HEK293 (cell line): ENCODE measurements at regions not wholly inside any gene's neighbourhood (a gene's known extent, or its start where the extent isn't known, plus 50 kb on each side); places are given as distances from the start of the nearest gene placed in this dataset.

Experiments used
- CTCF ChIA-PET: fragments of 350-600 bp; formaldehyde crosslinking; extraction: SDS; loops from one replicate; lab custom pipeline; 2021; ENCODE audit warnings: antibody characterized with exemption; lab: Yijun Ruan, JAX
- POLR2A ChIA-PET: fragments of 300-600 bp; formaldehyde crosslinking; extraction: SDS; loops from one replicate; lab custom pipeline; 2020; ENCODE audit warnings: antibody characterized with exemption, inconsistent platforms; lab: Yijun Ruan, JAX
- H3K27ac ChIP-seq: fragments of 200-500 bp; sonication (Bioruptor generic); 2 replicates; pipeline ENCODE4 v1.5.1; 2014; ENCODE audit warnings: low read depth, low read length, control low read depth, inconsistent platforms; ENCODE audit errors: extremely low read depth
- H3K36me3 ChIP-seq, 2 experiments: fragments of 200-500 bp in 1 of 2; sonication (Bioruptor generic) in 1 of 2; 1 replicate in 1 of 2; 2 replicates in 1 of 2; pipeline ENCODE4 v1.5.1; 2014 to 2017; ENCODE audit warnings: inconsistent platforms in 2 of 2, low read length in 2 of 2; ENCODE audit not compliant: control insufficient read depth in 2 of 2, insufficient read depth in 1 of 2
- H3K4me1 ChIP-seq: fragments of 200-500 bp; sonication (Bioruptor generic); 2 replicates; pipeline ENCODE4 v1.5.1; 2014; ENCODE audit warnings: mild to moderate bottlenecking, low read length, inconsistent platforms; ENCODE audit not compliant: control insufficient read depth, insufficient read depth
- H3K4me3 ChIP-seq: 2 replicates; pipeline ENCODE4 v1.5.1; 2011; ENCODE audit warnings: low read depth, mild to moderate bottlenecking, control low read depth, low read length, moderate library complexity
- H3K9me3 ChIP-seq: fragments of 200-500 bp; sonication (Bioruptor generic); 2 replicates; pipeline ENCODE4 v1.5.1; 2014; ENCODE audit warnings: low read depth, low read length, inconsistent platforms; ENCODE audit not compliant: control insufficient read depth, insufficient read depth
- BCL11A ChIP-seq: fragments of 450-650 bp; formaldehyde crosslinking; IDR thresholded peaks from 2 replicates; pipeline ENCODE4 v1.5.1; 2016; ENCODE audit warnings: low read depth, missing biosample characterization, missing genetic modification characterization
- FEZF1 ChIP-seq: fragments of 450-650 bp; formaldehyde crosslinking; IDR thresholded peaks from 2 replicates; pipeline ENCODE4 v1.5.1; 2016; ENCODE audit warnings: missing biosample characterization, missing genetic modification characterization
- KLF16 ChIP-seq: fragments of 450-650 bp; formaldehyde crosslinking; IDR thresholded peaks from 2 replicates; pipeline ENCODE4 v1.5.1; 2017; ENCODE audit warnings: missing biosample characterization, missing genetic modification characterization
- KLF17 ChIP-seq: fragments of 450-650 bp; formaldehyde crosslinking; IDR thresholded peaks from 2 replicates; pipeline ENCODE4 v1.5.1; 2016; ENCODE audit warnings: missing biosample characterization, missing genetic modification characterization
- KLF9 ChIP-seq: fragments of 450-650 bp; formaldehyde crosslinking; IDR thresholded peaks from 2 replicates; pipeline ENCODE4 v1.5.1; 2016; ENCODE audit warnings: missing biosample characterization, missing genetic modification characterization, low read depth
- OVOL3 ChIP-seq: fragments of 450-650 bp; formaldehyde crosslinking; IDR thresholded peaks from 2 replicates; pipeline ENCODE4 v1.5.1; 2016; ENCODE audit warnings: missing biosample characterization, missing genetic modification characterization
- RBAK ChIP-seq: fragments of 450-650 bp; formaldehyde crosslinking; IDR thresholded peaks from 2 replicates; pipeline ENCODE4 v1.5.1; 2016; ENCODE audit warnings: missing biosample characterization, missing genetic modification characterization
- ZBTB26 ChIP-seq: fragments of 450-650 bp; formaldehyde crosslinking; optimal IDR thresholded peaks from 2 replicates; pipeline ENCODE3; 2016; ENCODE audit warnings: missing biosample characterization, mild to moderate bottlenecking, missing genetic modification characterization
- ZNF114 ChIP-seq: fragments of 450-650 bp; formaldehyde crosslinking; IDR thresholded peaks from 2 replicates; pipeline ENCODE4 v1.5.0; 2017; ENCODE audit warnings: missing biosample characterization, missing genetic modification characterization
- ZNF202 ChIP-seq: fragments of 450-650 bp; formaldehyde crosslinking; IDR thresholded peaks from 2 replicates; pipeline ENCODE4 v1.5.1; 2016; ENCODE audit warnings: missing biosample characterization, missing genetic modification characterization, borderline replicate concordance
- ZNF266 ChIP-seq: fragments of 450-650 bp; formaldehyde crosslinking; IDR thresholded peaks from 2 replicates; pipeline ENCODE4 v1.5.1; 2016; ENCODE audit warnings: missing biosample characterization, missing genetic modification characterization, low read depth
- ZNF404 ChIP-seq: fragments of 450-650 bp; formaldehyde crosslinking; IDR thresholded peaks from 2 replicates; pipeline ENCODE4 v1.5.1; 2017; ENCODE audit warnings: missing biosample characterization, missing genetic modification characterization
- ZNF473 ChIP-seq: fragments of 450-650 bp; formaldehyde crosslinking; IDR thresholded peaks from 2 replicates; pipeline ENCODE4 v1.5.1; 2017; ENCODE audit warnings: missing biosample characterization, missing genetic modification characterization
- ZNF521 ChIP-seq: fragments of 450-650 bp; formaldehyde crosslinking; IDR thresholded peaks from 2 replicates; pipeline ENCODE4 v1.5.1; 2017; ENCODE audit warnings: missing biosample characterization, mild to moderate bottlenecking, missing genetic modification characterization
- ZNF544 ChIP-seq: fragments of 450-650 bp; formaldehyde crosslinking; IDR thresholded peaks from 2 replicates; pipeline ENCODE4 v1.5.0; 2017; ENCODE audit warnings: missing biosample characterization, missing genetic modification characterization
- ZNF558 ChIP-seq: fragments of 450-650 bp; formaldehyde crosslinking; IDR thresholded peaks from 2 replicates; pipeline ENCODE4 v1.5.1; 2016; ENCODE audit warnings: missing biosample characterization, missing genetic modification characterization
- ZNF645 ChIP-seq: fragments of 450-650 bp; formaldehyde crosslinking; IDR thresholded peaks from 2 replicates; pipeline ENCODE4; 2016; ENCODE audit warnings: missing biosample characterization, missing genetic modification characterization
- ZNF658 ChIP-seq: fragments of 450-650 bp; formaldehyde crosslinking; IDR thresholded peaks from 2 replicates; pipeline ENCODE4; 2016; ENCODE audit warnings: missing biosample characterization, missing genetic modification characterization
- ZNF660 ChIP-seq: fragments of 450-650 bp; IDR thresholded peaks from 2 replicates; pipeline ENCODE4 v1.5.1; 2018; ENCODE audit warnings: missing biosample characterization, mild to moderate bottlenecking, missing genetic modification characterization
- ZNF677 ChIP-seq: fragments of 450-650 bp; IDR thresholded peaks from 2 replicates; pipeline ENCODE4 v1.5.0; 2018; ENCODE audit warnings: missing biosample characterization, mild to moderate bottlenecking, missing genetic modification characterization, moderate library complexity
- ZNF791 ChIP-seq: fragments of 450-650 bp; formaldehyde crosslinking; IDR thresholded peaks from 2 replicates; pipeline ENCODE4 v1.5.1; 2016; ENCODE audit warnings: missing biosample characterization, missing genetic modification characterization
- TF ChIP-seq, protein P1 (sequence below): fragments of 450-650 bp; formaldehyde crosslinking; IDR thresholded peaks from 2 replicates; pipeline ENCODE4 v1.5.1; 2016; ENCODE audit warnings: missing biosample characterization, missing genetic modification characterization, borderline replicate concordance
- TF ChIP-seq, protein P2 (sequence below): fragments of 450-650 bp; formaldehyde crosslinking; conservative IDR thresholded peaks from 2 replicates; pipeline ENCODE4 v1.5.1; 2016; ENCODE audit warnings: low read depth, missing biosample characterization, missing genetic modification characterization
- TF ChIP-seq, protein P3 (sequence below): fragments of 450-650 bp; formaldehyde crosslinking; IDR thresholded peaks from 2 replicates; pipeline ENCODE4 v1.5.1; 2017; ENCODE audit warnings: missing biosample characterization, missing genetic modification characterization

DNA sequence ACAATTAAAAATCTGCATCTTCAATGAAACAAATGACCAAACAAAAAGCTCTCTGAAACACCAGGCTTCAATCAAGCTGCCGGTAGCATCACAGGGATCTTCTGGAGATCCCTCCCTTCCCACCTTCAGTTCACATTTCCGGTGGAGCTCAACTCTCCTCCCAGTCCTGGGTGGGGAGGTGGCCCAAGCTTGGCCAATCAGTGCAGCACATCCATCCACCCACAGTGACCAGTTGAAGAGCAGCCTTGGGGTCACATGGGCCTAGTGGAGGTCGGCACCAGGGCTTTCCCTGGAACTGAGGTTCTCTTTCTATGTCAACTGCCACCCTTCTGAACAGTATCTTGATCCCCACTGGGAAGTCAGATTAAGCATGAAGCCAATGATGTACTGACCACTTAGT lies 620.1 kb upstream of the MGMT start:
- no peak overlapping the region for H3K4me3 ChIP-seq
- TF ChIP-seq, protein P1, sequence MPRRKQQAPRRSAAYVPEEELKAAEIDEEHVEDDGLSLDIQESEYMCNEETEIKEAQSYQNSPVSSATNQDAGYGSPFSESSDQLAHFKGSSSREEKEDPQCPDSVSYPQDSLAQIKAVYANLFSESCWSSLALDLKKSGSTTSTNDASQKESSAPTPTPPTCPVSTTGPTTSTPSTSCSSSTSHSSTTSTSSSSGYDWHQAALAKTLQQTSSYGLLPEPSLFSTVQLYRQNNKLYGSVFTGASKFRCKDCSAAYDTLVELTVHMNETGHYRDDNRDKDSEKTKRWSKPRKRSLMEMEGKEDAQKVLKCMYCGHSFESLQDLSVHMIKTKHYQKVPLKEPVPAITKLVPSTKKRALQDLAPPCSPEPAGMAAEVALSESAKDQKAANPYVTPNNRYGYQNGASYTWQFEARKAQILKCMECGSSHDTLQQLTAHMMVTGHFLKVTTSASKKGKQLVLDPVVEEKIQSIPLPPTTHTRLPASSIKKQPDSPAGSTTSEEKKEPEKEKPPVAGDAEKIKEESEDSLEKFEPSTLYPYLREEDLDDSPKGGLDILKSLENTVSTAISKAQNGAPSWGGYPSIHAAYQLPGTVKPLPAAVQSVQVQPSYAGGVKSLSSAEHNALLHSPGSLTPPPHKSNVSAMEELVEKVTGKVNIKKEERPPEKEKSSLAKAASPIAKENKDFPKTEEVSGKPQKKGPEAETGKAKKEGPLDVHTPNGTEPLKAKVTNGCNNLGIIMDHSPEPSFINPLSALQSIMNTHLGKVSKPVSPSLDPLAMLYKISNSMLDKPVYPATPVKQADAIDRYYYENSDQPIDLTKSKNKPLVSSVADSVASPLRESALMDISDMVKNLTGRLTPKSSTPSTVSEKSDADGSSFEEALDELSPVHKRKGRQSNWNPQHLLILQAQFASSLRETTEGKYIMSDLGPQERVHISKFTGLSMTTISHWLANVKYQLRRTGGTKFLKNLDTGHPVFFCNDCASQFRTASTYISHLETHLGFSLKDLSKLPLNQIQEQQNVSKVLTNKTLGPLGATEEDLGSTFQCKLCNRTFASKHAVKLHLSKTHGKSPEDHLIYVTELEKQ (tag by site-specific recombination), result no peak
- no peak for TF ChIP-seq RBAK (tag by site-specific recombination)
- no peak for TF ChIP-seq KLF17
- TF ChIP-seq, protein P2, sequence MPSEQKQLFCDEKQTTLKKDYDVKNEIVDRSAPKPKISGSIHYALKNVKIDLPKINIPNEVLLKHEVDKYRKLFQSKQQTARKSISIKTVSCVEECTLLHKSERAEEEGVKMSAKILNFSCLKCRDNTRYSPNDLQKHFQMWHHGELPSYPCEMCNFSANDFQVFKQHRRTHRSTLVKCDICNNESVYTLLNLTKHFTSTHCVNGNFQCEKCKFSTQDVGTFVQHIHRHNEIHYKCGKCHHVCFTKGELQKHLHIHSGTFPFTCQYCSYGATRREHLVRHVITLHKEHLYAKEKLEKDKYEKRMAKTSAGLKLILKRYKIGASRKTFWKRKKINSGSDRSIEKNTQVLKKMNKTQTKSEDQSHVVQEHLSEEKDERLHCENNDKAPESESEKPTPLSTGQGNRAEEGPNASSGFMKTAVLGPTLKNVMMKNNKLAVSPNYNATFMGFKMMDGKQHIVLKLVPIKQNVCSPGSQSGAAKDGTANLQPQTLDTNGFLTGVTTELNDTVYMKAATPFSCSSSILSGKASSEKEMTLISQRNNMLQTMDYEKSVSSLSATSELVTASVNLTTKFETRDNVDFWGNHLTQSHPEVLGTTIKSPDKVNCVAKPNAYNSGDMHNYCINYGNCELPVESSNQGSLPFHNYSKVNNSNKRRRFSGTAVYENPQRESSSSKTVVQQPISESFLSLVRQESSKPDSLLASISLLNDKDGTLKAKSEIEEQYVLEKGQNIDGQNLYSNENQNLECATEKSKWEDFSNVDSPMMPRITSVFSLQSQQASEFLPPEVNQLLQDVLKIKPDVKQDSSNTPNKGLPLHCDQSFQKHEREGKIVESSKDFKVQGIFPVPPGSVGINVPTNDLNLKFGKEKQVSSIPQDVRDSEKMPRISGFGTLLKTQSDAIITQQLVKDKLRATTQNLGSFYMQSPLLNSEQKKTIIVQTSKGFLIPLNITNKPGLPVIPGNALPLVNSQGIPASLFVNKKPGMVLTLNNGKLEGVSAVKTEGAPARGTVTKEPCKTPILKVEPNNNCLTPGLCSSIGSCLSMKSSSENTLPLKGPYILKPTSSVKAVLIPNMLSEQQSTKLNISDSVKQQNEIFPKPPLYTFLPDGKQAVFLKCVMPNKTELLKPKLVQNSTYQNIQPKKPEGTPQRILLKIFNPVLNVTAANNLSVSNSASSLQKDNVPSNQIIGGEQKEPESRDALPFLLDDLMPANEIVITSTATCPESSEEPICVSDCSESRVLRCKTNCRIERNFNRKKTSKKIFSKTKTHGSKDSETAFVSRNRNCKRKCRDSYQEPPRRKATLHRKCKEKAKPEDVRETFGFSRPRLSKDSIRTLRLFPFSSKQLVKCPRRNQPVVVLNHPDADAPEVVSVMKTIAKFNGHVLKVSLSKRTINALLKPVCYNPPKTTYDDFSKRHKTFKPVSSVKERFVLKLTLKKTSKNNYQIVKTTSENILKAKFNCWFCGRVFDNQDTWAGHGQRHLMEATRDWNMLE, result no peak
- TF ChIP-seq ZNF202 (tag by site-specific recombination), result no peak
- TF ChIP-seq ZNF521 (tag by site-specific recombination), result no peak
- no peak for TF ChIP-seq ZNF114 (tag by site-specific recombination)
- TF ChIP-seq ZNF660 (tag by site-specific recombination), result no peak
- no peak for TF ChIP-seq BCL11A
- TF ChIP-seq ZNF404 (tag by site-specific recombination), result no peak
- TF ChIP-seq FEZF1 (tag by site-specific recombination), result no peak
- TF ChIP-seq ZNF677, result no peak
- TF ChIP-seq ZNF544, result no peak
- TF ChIP-seq ZNF473 (tag by site-specific recombination), result no peak
- no peak for TF ChIP-seq OVOL3 (tag by site-specific recombination)
- TF ChIP-seq ZNF791 (tag by site-specific recombination), result no peak
- ChIA-PET POLR2A (no interaction called here), CTCF (no interaction called here)
- H3K36me3 ChIP-seq, result no peaks in the 10 kb centered on the region
- H3K4me1 ChIP-seq, result no peaks in the 10 kb centered on the region
- no peak overlapping the region for H3K27ac ChIP-seq
- H3K9me3 ChIP-seq, result no peaks in the 10 kb centered on the region

GRCh38 chr10:128848810-128849209 lies 618.2 kb upstream of the MGMT start:
- H3K9me3 ChIP-seq, result no peaks in the 10 kb centered on the region
- CTCF ChIA-PET, result interaction anchor here (1.0 kb wide), 1 partner anchor 11 kb away, joined by 3 read pairs; no protein-coding TSS in a partner anchor
- H3K4me1 ChIP-seq, result no peaks in the 10 kb centered on the region
- POLR2A ChIA-PET, result no interaction called here
- no peaks in the 10 kb centered on the region for H3K36me3 ChIP-seq
- H3K27ac ChIP-seq, result no peak overlapping the region
- H3K4me3 ChIP-seq, result no peak overlapping the region
- TF ChIP-seq ZNF558 (tag by site-specific recombination) (no peak), ZNF266 (tag by site-specific recombination) (no peak), ZNF645 (tag by site-specific recombination) (no peak), KLF9 (tag by site-specific recombination) (no peak), ZBTB26 (tag by site-specific recombination) (no peak), ZNF791 (tag by site-specific recombination) (no peak), ZNF658 (tag by site-specific recombination) (no peak), KLF16 (tag by site-specific recombination) (no peak)
- TF ChIP-seq, protein P3, sequence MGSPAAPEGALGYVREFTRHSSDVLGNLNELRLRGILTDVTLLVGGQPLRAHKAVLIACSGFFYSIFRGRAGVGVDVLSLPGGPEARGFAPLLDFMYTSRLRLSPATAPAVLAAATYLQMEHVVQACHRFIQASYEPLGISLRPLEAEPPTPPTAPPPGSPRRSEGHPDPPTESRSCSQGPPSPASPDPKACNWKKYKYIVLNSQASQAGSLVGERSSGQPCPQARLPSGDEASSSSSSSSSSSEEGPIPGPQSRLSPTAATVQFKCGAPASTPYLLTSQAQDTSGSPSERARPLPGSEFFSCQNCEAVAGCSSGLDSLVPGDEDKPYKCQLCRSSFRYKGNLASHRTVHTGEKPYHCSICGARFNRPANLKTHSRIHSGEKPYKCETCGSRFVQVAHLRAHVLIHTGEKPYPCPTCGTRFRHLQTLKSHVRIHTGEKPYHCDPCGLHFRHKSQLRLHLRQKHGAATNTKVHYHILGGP (tag by site-specific recombination), result no peak
